GM21390 (cell line): ENCODE measurements at regions not wholly inside any gene's neighbourhood (a gene's known extent, or its start where the extent isn't known, plus 50 kb on each side); places are given as distances from the start of the nearest gene placed in this dataset.
A peak's percentile ranks its signal among the peaks of the same experiment; 100 is the strongest.

Source experiments
- ATAC-seq: cut with Tn5 transposase; IDR thresholded peaks from one replicate; pipeline ENCODE4 v1.9.1; 2021; ENCODE audit not compliant: unreplicated experiment

DNA sequence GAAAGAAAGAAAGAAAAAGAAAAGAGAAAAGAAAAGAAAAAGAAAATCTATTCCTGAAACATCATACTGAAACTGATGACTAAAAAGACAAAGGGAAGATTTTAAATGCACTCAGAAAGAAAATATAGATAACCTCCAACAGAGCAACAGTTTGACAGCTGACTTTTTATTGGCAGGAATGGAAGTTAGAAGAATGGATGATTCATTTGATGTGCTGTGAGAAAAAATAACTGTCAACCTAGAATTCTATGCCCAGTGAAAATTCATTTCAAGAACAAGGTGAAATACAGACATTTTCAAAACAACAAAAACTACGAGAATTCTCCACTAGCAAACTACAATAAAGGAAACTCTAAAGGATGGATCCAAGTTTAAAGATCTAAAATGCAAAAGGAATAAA is 50.5 kb upstream of the HSPA12A start:
- ATAC-seq, result no peak

DNA sequence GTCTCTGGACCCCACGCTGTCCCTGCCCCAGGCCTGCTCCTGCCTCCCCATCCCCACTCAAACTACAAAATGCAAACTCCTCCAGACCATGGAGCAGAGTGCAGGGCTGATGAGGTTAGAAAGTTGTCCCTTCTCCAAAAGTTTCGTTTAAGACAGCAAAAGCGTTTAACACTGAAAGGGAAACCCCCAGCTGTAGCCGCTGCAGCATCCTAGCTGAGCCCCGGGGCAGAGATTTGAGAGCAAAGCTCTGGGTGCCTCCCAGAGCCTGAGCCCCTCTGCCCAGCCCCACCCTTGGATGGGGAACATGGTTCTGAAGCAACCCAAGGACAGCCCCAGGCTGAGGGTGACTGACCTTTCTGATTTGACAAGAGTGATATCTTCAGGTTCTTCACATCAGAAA is 52.8 kb upstream of the ENO4 start:
- no peak for ATAC-seq

DNA sequence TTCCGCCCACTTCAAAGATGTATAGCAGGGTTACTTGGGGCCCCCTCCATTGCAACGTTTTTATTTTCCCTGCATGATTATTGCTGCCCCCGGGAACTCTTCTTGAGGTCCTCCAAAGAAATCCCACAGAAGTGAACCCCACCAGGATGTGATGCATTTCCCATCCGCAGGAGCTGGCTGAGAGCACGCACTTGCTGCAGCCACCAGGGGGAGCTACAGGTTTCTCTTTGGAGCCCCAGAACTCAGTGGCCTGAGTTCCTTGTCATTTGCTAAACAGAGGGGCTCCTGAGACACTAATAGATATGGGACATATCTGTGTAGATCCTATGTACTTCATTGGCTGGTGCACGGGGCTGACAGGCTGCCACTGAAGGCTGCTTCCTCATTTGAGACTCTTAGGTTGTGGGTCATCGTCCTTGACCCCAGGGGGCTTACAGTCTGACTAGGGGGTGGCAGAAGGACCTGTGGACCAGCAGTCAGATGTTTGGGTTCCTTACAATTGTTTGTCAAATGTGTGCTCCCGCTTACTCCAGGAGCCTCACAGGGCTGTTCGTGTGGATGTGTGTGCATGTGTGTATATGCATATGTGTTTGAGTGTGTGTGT is 52.3 kb upstream of the ENO4 start:
- peak; percentile 91 for ATAC-seq

DNA sequence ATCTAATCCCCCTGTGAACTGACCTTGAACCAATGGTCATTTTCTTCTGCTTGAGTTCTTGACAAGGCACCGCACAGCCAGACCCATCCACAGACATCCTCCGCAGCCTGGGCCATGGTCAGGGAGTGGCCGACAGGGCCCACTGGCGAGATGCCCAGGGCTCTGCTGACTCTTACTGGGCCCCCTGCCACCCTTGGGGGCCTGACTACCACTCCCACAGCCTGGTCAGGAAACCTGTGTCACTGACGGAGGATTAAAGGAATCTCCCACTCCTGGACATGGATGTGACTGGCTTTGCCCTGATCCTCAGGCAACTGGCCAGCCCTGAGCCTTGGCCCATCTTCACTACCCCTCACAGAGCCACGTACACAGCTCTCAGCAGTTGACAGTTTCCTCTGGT is 50.4 kb upstream of the ENO4 start:
- no peak for ATAC-seq
